ENCODE measurements at regions not wholly inside any gene's neighbourhood (a gene's known extent, or its start where the extent isn't known, plus 50 kb on each side); places are given as distances from the start of the nearest gene placed in this dataset.
A peak's percentile ranks its signal among the peaks of the same experiment; 100 is the strongest.
"Not testable (repeated sequence)": the region's sequence is repeated elsewhere in the genome, so short reads cannot be mapped to it uniquely, and the experiment has no call there.

DNA sequence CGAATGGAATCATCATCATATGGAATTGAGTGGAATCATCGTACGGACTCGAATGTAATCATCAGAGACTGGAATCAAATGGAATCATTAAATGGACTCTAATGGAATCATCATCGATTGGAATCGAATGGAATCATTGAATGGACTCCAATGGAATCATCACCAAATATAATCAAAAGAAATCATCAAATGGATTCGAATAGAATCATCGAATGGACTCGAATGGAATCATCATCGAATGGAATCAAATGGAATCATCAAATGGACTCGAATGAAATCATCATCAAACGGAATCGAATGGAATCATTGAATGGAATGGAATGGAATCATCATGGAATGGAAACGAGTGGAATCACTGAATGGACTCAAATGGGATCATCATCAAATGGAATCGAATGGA lies 233.5 kb downstream of the SHCBP1 start:
- DNase-seq (ENCODE audit: low spot score), result not testable (repeated sequence)

DNA sequence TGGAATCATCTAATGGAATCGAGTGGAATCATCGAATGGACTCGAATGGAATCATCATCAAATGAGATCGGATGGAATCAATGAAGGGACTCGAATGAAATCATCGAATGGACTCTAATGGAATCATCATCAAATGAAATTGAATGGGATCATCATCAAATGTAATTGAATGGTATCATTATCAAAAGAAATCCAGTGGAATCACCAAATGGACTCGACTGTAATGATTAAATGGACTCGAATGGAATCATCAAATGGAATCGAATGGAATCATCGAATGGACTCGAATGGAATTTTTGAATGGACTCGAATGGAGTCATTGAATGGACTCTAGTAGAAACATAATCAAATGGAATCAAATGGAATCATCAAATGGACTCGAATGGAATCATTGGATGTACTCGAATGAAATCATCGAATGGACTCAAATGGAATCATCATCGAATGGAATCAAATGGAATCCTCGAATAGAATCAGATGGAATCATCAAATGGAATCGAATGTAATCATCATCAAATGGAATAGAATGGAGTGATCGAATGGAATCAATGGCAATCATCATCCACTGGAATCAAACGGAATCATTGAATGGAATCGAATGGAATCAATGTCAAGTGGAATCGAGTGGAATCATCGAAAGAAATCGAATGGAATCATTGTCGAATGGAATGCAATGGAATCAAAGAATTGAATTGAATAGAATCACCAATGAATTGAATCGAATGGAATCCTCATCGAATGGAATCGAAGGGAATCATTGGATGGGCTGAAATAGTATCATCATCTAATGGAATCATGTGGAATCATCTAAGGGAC lies 234.2 kb downstream of the SHCBP1 start:
- DNase-seq (ENCODE audit: low spot score), result peak; percentile 11

- peak; percentile 69 for DNase-seq (ENCODE audit: low spot score)
These were observed 234.9 kb downstream of the SHCBP1 start for GRCh38 chr16:46386110-46386771.

DNA sequence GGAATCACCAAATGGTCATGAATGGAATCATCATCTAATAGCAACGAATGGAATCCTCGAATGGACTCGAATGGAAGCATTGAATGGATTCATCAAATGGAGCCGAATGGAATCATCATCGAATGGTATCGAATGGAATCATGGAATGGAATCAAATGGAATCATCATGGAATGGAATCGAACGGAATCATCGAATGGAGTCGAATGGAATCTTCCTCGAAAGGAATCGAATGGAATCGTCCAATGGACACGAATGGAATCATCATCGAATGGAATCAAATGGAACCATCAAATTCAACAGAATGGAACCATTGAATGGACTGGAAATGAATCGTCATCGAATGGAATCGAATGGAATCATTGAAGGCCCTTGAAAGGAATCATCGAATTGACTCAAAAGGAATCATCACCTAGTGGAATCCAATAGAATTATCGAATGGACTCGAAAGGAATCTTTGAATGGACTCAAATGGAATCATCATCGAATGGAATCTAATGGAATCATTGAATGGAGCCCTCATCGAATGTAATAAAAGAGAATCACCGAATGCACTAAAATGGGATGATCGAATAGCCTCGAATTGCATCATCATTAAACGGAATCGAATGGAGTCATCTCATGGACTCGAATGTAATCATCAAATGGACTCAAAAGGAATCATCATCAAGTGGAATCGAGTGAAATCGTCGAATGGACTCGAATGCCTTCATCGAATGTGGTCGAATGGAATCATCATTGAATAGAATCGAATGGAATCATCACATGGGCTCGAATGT lies 236.7 kb downstream of the SHCBP1 start:
- DNase-seq (ENCODE audit: low spot score), result peak; percentile 52

DNA sequence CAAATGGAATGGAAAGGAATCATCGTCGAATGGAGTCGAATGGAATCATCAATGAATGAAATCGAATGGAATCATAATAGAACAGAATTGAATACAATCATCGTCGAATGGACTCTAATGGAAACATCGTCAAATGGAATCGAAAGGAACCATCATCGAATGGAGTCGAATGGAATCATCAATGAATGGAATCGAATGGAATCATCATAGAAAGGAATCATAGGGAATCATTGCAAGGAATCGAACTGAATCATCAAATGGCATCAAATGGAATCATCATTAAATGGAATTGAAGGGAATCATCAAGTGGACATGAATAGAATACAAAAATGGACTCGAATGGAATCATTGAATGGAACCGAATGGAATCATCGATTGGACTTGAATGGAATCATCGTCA lies 237.6 kb downstream of the SHCBP1 start:
- peak; percentile 24 for DNase-seq (ENCODE audit: low spot score)

- peak; percentile 35 for DNase-seq (ENCODE audit: low spot score)
These were observed 238.2 kb downstream of the SHCBP1 start for GRCh38 chr16:46382791-46383541.

DNA sequence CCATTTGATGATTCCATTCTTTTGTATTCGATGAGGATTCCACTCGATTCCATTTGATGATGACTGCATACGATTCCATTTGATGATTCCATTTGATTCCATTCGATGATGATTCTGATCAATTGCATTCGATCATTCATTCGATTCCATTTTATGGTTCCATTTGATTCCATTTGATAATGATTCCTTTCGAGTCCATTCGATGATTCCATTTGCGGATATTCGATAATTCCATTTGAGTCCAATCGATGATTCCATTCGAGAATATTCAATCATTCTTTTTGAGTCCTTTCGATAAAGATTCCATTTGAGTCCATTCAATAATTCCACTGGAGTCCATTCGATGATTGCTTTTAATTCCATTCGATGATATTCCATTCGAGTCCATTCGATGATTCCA lies 239.1 kb downstream of the SHCBP1 start:
- not testable (repeated sequence) for DNase-seq (ENCODE audit: low spot score)

DNA sequence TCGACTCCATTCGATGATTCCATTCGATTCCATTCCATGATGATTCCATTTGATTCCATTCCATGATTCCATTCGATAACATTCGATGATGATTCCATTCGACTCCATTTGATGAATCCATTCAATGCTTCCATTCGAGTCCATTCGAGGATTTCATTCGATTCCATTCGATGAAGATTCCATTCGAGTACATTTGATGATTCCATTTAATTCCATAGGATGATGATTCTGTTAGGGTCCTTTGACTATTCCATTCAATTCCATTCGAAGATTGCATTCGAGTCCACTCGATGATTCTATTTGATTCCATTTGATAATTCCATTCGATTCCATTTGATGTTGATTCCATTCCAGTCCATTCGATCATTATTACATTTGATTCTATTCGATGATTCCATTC lies 239.8 kb downstream of the SHCBP1 start:
- peak; percentile 20 for DNase-seq (ENCODE audit: low spot score)

All from hematopoietic multipotent progenitor cell treated with erythropoietin and hydrocortisone succinate and interleukin-3 and kit ligand, for 15 days (in vitro differentiated cells).